GM12892 (cell line): ENCODE measurements at regions not wholly inside any gene's neighbourhood (a gene's known extent, or its start where the extent isn't known, plus 50 kb on each side); places are given as distances from the start of the nearest gene placed in this dataset.

Source experiments
- POLR2A ChIP-seq: IDR thresholded peaks from 2 replicates; pipeline ENCODE4 v1.6.1; 2011; ENCODE audit warnings: low read depth, low read length, control low read depth
- POLR2AphosphoS5 ChIP-seq: IDR thresholded peaks from 2 replicates; pipeline ENCODE4 v1.6.1; 2011; ENCODE audit warnings: low read depth, low read length, control low read depth

DNA sequence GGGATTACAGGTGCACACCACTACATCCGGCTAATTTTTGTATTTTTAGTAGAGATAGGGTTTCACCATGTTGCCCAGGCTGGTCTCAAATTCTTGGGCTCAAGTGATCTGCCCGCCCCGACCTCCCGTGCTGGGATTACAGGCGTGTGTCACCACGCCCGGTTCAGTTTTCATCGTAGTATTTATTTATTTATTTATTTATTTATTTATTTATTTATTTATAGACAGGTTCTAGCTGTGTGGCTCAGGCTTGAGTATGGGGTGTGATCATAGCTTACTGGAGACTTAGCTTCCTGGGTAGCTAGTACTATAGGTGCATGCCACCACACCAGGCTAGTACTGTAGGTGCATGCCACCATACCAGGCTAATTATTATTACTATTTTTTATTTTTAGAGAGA is 64.1 kb upstream of the STOX2 start:
- no peak for TF ChIP-seq POLR2A
- TF ChIP-seq POLR2AphosphoS5, result no peak
